ENCODE measurements at regions not wholly inside any gene's neighbourhood (a gene's known extent, or its start where the extent isn't known, plus 50 kb on each side); places are given as distances from the start of the nearest gene placed in this dataset.

GRCh38 chr14:41137741-41138140 is 468.9 kb upstream of the LRFN5 start:
- WGBS, 2 experiments (ENCODE audit: insufficient coverage in 1 of 2, insufficient read length in 1 of 2), result 98 to 100% methylated on average over 2 of the region's 2 CpGs
- H3K4me3 Mint-ChIP-seq, result no peak overlapping the region
- peaks cover 2% of the 10 kb centered on the region for H3K9me3 Mint-ChIP-seq
- H3K27me3 Mint-ChIP-seq (ENCODE audit: insufficient read depth), result no peaks in the 10 kb centered on the region
- Histone ChIP-seq H3K9me3 (ENCODE audit: control insufficient read depth, low read length) (no peaks in the 10 kb centered on the region), H3K9ac (ENCODE audit: extremely low read depth, low read length, poor library complexity, severe bottlenecking) (no peak overlapping the region), H3K27ac (ENCODE audit: low read depth, low read length) (no peak overlapping the region), H3K36me3 (ENCODE audit: control insufficient read depth, insufficient read depth, low read length) (no peaks in the 10 kb centered on the region), H3K27me3 (ENCODE audit: control insufficient read depth, insufficient read depth, low read length, poor library complexity, severe bottlenecking) (no peaks in the 10 kb centered on the region), H3K4me3 (ENCODE audit: low read length) (no peak overlapping the region), H3K4me1 (ENCODE audit: control insufficient read depth, insufficient read depth, low read length) (no peaks in the 10 kb centered on the region)
- H3K27ac Mint-ChIP-seq, result no peak overlapping the region
- H3K36me3 Mint-ChIP-seq (ENCODE audit: low read depth), result peaks cover 6% of the 10 kb centered on the region
- TF ChIP-seq, protein P1, sequence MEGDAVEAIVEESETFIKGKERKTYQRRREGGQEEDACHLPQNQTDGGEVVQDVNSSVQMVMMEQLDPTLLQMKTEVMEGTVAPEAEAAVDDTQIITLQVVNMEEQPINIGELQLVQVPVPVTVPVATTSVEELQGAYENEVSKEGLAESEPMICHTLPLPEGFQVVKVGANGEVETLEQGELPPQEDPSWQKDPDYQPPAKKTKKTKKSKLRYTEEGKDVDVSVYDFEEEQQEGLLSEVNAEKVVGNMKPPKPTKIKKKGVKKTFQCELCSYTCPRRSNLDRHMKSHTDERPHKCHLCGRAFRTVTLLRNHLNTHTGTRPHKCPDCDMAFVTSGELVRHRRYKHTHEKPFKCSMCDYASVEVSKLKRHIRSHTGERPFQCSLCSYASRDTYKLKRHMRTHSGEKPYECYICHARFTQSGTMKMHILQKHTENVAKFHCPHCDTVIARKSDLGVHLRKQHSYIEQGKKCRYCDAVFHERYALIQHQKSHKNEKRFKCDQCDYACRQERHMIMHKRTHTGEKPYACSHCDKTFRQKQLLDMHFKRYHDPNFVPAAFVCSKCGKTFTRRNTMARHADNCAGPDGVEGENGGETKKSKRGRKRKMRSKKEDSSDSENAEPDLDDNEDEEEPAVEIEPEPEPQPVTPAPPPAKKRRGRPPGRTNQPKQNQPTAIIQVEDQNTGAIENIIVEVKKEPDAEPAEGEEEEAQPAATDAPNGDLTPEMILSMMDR (conservative IDR thresholded peaks at IDR 0.05), result no peak
- H3K4me1 Mint-ChIP-seq, result no peaks in the 10 kb centered on the region
- no peak for DNase-seq

DNA sequence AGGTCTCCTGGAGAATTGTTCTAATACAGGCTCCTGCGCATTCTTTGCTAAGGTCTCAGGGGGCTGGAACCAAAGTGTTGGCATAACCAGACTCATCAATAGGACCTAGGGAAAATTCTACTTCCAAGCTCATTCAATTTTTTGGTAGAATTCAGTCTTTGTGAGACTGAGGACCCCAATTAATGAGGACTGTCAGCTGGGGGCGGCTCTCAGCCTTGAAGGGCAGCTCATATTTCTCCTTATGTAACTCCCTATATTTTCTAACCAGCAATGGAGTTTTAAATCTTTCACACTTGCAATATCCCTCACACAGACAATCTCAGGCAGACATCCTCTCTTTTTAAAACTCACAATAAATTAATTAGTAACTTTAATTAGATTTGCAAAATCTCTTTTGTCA is 476.4 kb upstream of the LRFN5 start:
- TF ChIP-seq, protein P1 (conservative IDR thresholded peaks at IDR 0.05), result peak; percentile 68
- Histone ChIP-seq H3K36me3 (ENCODE audit: control insufficient read depth, insufficient read depth, low read length) (no peaks in the 10 kb centered on the region), H3K9me3 (ENCODE audit: control insufficient read depth, low read length) (no peaks in the 10 kb centered on the region), H3K9ac (ENCODE audit: extremely low read depth, low read length, poor library complexity, severe bottlenecking) (no peak overlapping the region), H3K4me3 (ENCODE audit: low read length) (no peak overlapping the region), H3K4me1 (ENCODE audit: control insufficient read depth, insufficient read depth, low read length) (no peaks in the 10 kb centered on the region), H3K27ac (ENCODE audit: low read depth, low read length) (no peak overlapping the region), H3K27me3 (ENCODE audit: control insufficient read depth, insufficient read depth, low read length, poor library complexity, severe bottlenecking) (no peaks in the 10 kb centered on the region)
- Mint-ChIP-seq H3K36me3 (ENCODE audit: low read depth) (peaks cover 6% of the 10 kb centered on the region), H3K9me3 (peaks cover 2% of the 10 kb centered on the region), H3K4me3 (no peak overlapping the region), H3K27ac (no peak overlapping the region), H3K4me1 (no peaks in the 10 kb centered on the region), H3K27me3 (ENCODE audit: insufficient read depth) (no peaks in the 10 kb centered on the region)
- peak; percentile 75 for DNase-seq
- whole genome bisulfite sequencing, 2 experiments (ENCODE audit: insufficient coverage in 1 of 2, insufficient read length in 1 of 2), result 94 to 100% methylated on average over 1 of the region's 2 CpGs

DNA sequence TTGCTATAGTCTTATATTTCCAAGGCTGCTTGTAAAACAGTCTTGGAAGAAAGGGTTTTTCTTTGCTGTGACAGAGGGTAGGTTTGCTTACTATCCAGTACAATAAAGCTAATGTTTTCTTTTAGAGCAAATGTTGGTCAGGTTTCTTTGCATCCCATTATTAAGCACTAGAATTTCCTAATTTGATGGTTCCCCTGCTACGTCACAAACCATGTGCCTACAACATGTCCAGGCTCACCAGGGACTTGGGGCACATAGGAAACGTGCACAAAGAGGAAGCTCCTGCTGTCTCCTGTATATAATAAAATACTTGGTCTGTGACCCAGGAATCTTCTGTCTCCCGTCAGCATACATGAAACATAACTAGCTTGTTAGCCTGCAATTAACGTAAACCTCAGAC is 486.3 kb upstream of the LRFN5 start:
- Histone ChIP-seq H3K4me3 (ENCODE audit: low read length) (no peak overlapping the region), H3K27ac (ENCODE audit: low read depth, low read length) (no peak overlapping the region), H3K9me3 (ENCODE audit: control insufficient read depth, low read length) (no peaks in the 10 kb centered on the region), H3K9ac (ENCODE audit: extremely low read depth, low read length, poor library complexity, severe bottlenecking) (no peak overlapping the region), H3K36me3 (ENCODE audit: control insufficient read depth, insufficient read depth, low read length) (no peaks in the 10 kb centered on the region), H3K4me1 (ENCODE audit: control insufficient read depth, insufficient read depth, low read length) (no peaks in the 10 kb centered on the region), H3K27me3 (ENCODE audit: control insufficient read depth, insufficient read depth, low read length, poor library complexity, severe bottlenecking) (no peaks in the 10 kb centered on the region)
- no peak for DNase-seq
- no peaks in the 10 kb centered on the region for H3K9me3 Mint-ChIP-seq
- no peaks in the 10 kb centered on the region for H3K27me3 Mint-ChIP-seq (ENCODE audit: insufficient read depth)
- WGBS, 2 experiments (ENCODE audit: insufficient coverage in 1 of 2, insufficient read length in 1 of 2), result 69 to 93% methylated on average over 2 to 4 of the region's 4 CpGs
- TF ChIP-seq, protein P1 (conservative IDR thresholded peaks at IDR 0.05), result no peak
- no peaks in the 10 kb centered on the region for H3K4me1 Mint-ChIP-seq
- H3K36me3 Mint-ChIP-seq (ENCODE audit: low read depth), result no peaks in the 10 kb centered on the region
- H3K27ac Mint-ChIP-seq, result no peak overlapping the region
- H3K4me3 Mint-ChIP-seq, result no peak overlapping the region
